IMR-90 (cell line): ENCODE measurements at regions not wholly inside any gene's neighbourhood (a gene's known extent, or its start where the extent isn't known, plus 50 kb on each side); places are given as distances from the start of the nearest gene placed in this dataset.

ENCODE experiments used
- BHLHE40 ChIP-seq: fragments of 150-350 bp; IDR thresholded peaks from 2 replicates; pipeline ENCODE4 v1.6.1; 2016; ENCODE audit warnings: mild to moderate bottlenecking, low read depth, low read length
- MXI1 ChIP-seq: IDR thresholded peaks from 2 replicates; pipeline ENCODE4 v1.6.1; 2012; ENCODE audit warnings: low read depth, mild to moderate bottlenecking, low read length, moderate library complexity, borderline replicate concordance
- NFE2L2 ChIP-seq: fragments of 150-350 bp; IDR thresholded peaks from 2 replicates; pipeline ENCODE4 v1.6.1; 2016; ENCODE audit warnings: low read depth, mild to moderate bottlenecking, low read length
- POLR2A ChIP-seq: IDR thresholded peaks from 2 replicates; pipeline ENCODE4 v1.6.1; 2012; ENCODE audit warnings: mild to moderate bottlenecking, low read depth, low read length
- RAD21 ChIP-seq: IDR thresholded peaks from 2 replicates; pipeline ENCODE4 v1.6.1; 2012; ENCODE audit warnings: low read length, improper control_type of control experiment
- USF2 ChIP-seq: fragments of 150-350 bp; IDR thresholded peaks from 2 replicates; pipeline ENCODE4 v1.6.1; 2017; ENCODE audit warnings: mild to moderate bottlenecking, antibody characterized with exemption, low read length, low read depth
- TF ChIP-seq, protein P1 (sequence below): conservative IDR thresholded peaks from 2 replicates; pipeline ENCODE4 v1.5.1; 2012; ENCODE audit warnings: mild to moderate bottlenecking, low read depth, low read length, improper control_type of control experiment

DNA sequence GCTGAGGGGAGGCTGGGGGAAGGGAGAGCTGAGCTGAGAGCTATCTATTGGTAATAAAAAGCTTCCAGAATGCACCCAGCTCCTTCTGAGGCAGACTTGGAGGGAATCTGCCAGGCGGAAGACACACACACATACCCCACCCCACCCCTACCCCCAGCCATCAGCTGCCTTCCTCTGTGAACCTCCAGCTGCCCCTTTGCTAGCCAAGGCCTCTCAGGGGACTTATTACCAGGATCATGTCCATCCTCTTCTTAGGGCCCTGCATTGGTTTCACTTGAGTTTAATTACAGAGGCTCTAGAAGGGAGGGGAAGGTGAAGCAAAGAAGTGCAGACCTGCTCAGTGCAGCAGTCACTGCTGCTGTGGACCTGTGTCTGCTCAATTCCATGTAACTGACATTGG is 156.4 kb downstream of the OMA1 start:
- TF ChIP-seq, protein P1, sequence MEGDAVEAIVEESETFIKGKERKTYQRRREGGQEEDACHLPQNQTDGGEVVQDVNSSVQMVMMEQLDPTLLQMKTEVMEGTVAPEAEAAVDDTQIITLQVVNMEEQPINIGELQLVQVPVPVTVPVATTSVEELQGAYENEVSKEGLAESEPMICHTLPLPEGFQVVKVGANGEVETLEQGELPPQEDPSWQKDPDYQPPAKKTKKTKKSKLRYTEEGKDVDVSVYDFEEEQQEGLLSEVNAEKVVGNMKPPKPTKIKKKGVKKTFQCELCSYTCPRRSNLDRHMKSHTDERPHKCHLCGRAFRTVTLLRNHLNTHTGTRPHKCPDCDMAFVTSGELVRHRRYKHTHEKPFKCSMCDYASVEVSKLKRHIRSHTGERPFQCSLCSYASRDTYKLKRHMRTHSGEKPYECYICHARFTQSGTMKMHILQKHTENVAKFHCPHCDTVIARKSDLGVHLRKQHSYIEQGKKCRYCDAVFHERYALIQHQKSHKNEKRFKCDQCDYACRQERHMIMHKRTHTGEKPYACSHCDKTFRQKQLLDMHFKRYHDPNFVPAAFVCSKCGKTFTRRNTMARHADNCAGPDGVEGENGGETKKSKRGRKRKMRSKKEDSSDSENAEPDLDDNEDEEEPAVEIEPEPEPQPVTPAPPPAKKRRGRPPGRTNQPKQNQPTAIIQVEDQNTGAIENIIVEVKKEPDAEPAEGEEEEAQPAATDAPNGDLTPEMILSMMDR: no peak
- TF ChIP-seq POLR2A (no peak), BHLHE40 (no peak), RAD21 (no peak), USF2 (no peak), MXI1 (no peak), NFE2L2 (no peak)
